B cell (primary cell): ENCODE measurements at regions not wholly inside any gene's neighbourhood (a gene's known extent, or its start where the extent isn't known, plus 50 kb on each side); places are given as distances from the start of the nearest gene placed in this dataset.

Experiments used
- ATAC-seq: fragments of 200-7000 bp; cut with Tn5 transposase; one replicate; pipeline ENCODE4 v1.10.0; 2021; ENCODE audit warnings: low read depth, mild to moderate bottlenecking, moderate number of reproducible peaks, moderate library complexity
- CTCF ChIA-PET: fragments of 350-600 bp; sonication (Branson Sonifier 250); formaldehyde crosslinking; loops from one replicate; lab custom pipeline; 2021; ENCODE audit warnings: antibody characterized with exemption, inconsistent platforms; lab: Charles Lee
- POLR2A ChIA-PET: fragments of 350-600 bp; sonication (Branson Sonifier 250); formaldehyde crosslinking; loops from one replicate; lab custom pipeline; 2021; ENCODE audit warnings: antibody characterized with exemption; lab: Charles Lee
- DNase-seq: peaks from one replicate; pipeline ENCODE4 v3.0.0; 2013
- H2AFZ ChIP-seq: 2 replicates; pipeline ENCODE4 v1.6.1; 2012; ENCODE audit warnings: mild to moderate bottlenecking, low read depth, low read length; ENCODE audit not compliant: insufficient read depth, poor library complexity, severe bottlenecking
- H3K27ac ChIP-seq, 2 donors: 1 replicate in 1 of 2; 2 replicates in 1 of 2; pipeline ENCODE4 v1.5.1; 2012 to 2013; ENCODE audit warnings: low read length in 2 of 2, mild to moderate bottlenecking in 2 of 2, moderate library complexity in 1 of 2
- H3K27me3 ChIP-seq, 4 experiments: fragments of 200-600 bp in 1 of 4; sonication (generic) in 1 of 4; replicated peaks in 1 of 4; 1 replicate in 2 of 4; 2 replicates in 2 of 4; pipeline versions ENCODE4 v1.6.1 to v1.7.0; 2013 to 2016; ENCODE audit warnings: low read length in 3 of 4, mild to moderate bottlenecking in 2 of 4, mixed read lengths in 1 of 4, moderate library complexity in 1 of 4; ENCODE audit not compliant: insufficient read depth in 4 of 4, control insufficient read depth in 3 of 4; ENCODE audit errors: control extremely low read depth in 1 of 4
- H3K36me3 ChIP-seq, 2 experiments: replicated peaks in 1 of 2; 1 replicate in 1 of 2; 2 replicates in 1 of 2; pipeline versions ENCODE4 v1.6.1 to v1.7.1; 2013; ENCODE audit warnings: low read length in 1 of 2; ENCODE audit not compliant: insufficient read depth in 2 of 2, control insufficient read depth in 1 of 2; ENCODE audit errors: control extremely low read depth in 1 of 2, extremely low read depth in 1 of 2
- H3K4me1 ChIP-seq, 2 donors: fragments of 200-600 bp in 1 of 2; sonication (generic) in 1 of 2; 1 replicate in 1 of 2; 2 replicates in 1 of 2; pipeline versions ENCODE4 v1.5.1 to v1.6.1; 2013 to 2017; ENCODE audit warnings: low read length in 2 of 2; ENCODE audit not compliant: control insufficient read depth in 2 of 2, insufficient read depth in 2 of 2
- H3K4me2 ChIP-seq: replicated peaks from 2 replicates; pipeline ENCODE3; 2012; ENCODE audit warnings: mild to moderate bottlenecking, low read depth, low read length; ENCODE audit not compliant: poor library complexity, severe bottlenecking
- H3K4me3 ChIP-seq, 5 experiments: fragments of 200-600 bp in 1 of 5; sonication (generic) in 1 of 5; 1 replicate in 3 of 5; 2 replicates in 2 of 5; pipeline versions ENCODE4 v1.5.1 to v1.7.0; 2011 to 2016; ENCODE audit warnings: low read length in 4 of 5, mild to moderate bottlenecking in 4 of 5, low read depth in 2 of 5, control low read depth in 1 of 5, moderate library complexity in 1 of 5; ENCODE audit not compliant: insufficient read depth in 1 of 5; ENCODE audit errors: control extremely low read depth in 1 of 5, extremely low read depth in 1 of 5
- H3K79me2 ChIP-seq: fragments of 200-600 bp; sonication (generic); one replicate; pipeline ENCODE4 v1.6.0; 2016; ENCODE audit warnings: low read length; ENCODE audit not compliant: control insufficient read depth, insufficient read depth
- H3K9ac ChIP-seq: fragments of 200-600 bp; sonication (generic); 2 replicates; pipeline ENCODE4 v1.6.1; 2017; ENCODE audit warnings: mild to moderate bottlenecking, low read length, moderate library complexity
- H3K9me3 ChIP-seq, 3 donors: one replicate each; pipeline versions ENCODE4 v1.6.1 to v1.7.1; 2013; ENCODE audit warnings: low read length in 2 of 3; ENCODE audit not compliant: control insufficient read depth in 2 of 3, insufficient read depth in 1 of 3; ENCODE audit errors: control extremely low read depth in 1 of 3
- H4K20me1 ChIP-seq: 2 replicates; pipeline ENCODE4 v1.6.0; 2012; ENCODE audit warnings: mild to moderate bottlenecking, low read length; ENCODE audit not compliant: insufficient read depth, control insufficient read depth, poor library complexity, severe bottlenecking
- H3K27ac Mint-ChIP-seq: one replicate; pipeline ENCODE4 v1.8.0; 2021; ENCODE audit warnings: mixed read lengths
- H3K27me3 Mint-ChIP-seq: one replicate; pipeline ENCODE4 v1.8.0; 2021; ENCODE audit warnings: mixed read lengths
- H3K4me1 Mint-ChIP-seq: one replicate; pipeline ENCODE4 v1.8.0; 2021; ENCODE audit warnings: mixed read lengths
- H3K4me3 Mint-ChIP-seq: one replicate; pipeline ENCODE4 v1.8.0; 2021; ENCODE audit warnings: mixed read lengths
- H3K9me3 Mint-ChIP-seq: one replicate; pipeline ENCODE4 v1.8.0; 2022; ENCODE audit warnings: mixed read lengths; ENCODE audit not compliant: insufficient read depth
- CTCF ChIP-seq: fragments of 200-600 bp; IDR thresholded peaks from one replicate; pipeline ENCODE4 v1.8.0; 2022; ENCODE audit warnings: antibody characterized with exemption, mild to moderate bottlenecking
- EZH2 ChIP-seq: IDR thresholded peaks from 2 replicates; pipeline ENCODE4 v1.6.1; 2012; ENCODE audit warnings: borderline replicate concordance, low read depth, mild to moderate bottlenecking, moderate library complexity, low read length; ENCODE audit not compliant: insufficient read depth, poor library complexity, severe bottlenecking
- WGBS: methylation state at CpG from one replicate; pipeline ENCODE4 v1.1.5; 2013; ENCODE audit warnings: missing lambda C conversion rate; ENCODE audit not compliant: insufficient coverage; 5-methylcytosine and 5-hydroxymethylcytosine counted together
- intact Hi-C: fragments of 100-400 bp; cut with micrococcal nuclease; formaldehyde crosslinking; loops from one replicate; pipeline ENCODE4 v1.10.0; 2022

- DNase-seq = no peak
- H3K27ac ChIP-seq = no peak overlapping the region
- no peak overlapping the region for H3K9ac ChIP-seq
- WGBS = 84% methylated on average over 25 of the region's 27 CpGs
- no peak for ATAC-seq
- no peaks in the 10 kb centered on the region for H3K9me3 ChIP-seq
- Mint-ChIP-seq H3K9me3 (no peaks in the 10 kb centered on the region), H3K4me1 (no peaks in the 10 kb centered on the region), H3K4me3 (no peak overlapping the region), H3K27ac (no peak overlapping the region), H3K27me3 (peaks cover 6% of the 10 kb centered on the region)
- intact Hi-C loops = no loop called here
- ChIA-PET POLR2A (no interaction called here), CTCF (no interaction called here)
- no peaks in the 10 kb centered on the region for H3K27me3 ChIP-seq
- H3K4me3 ChIP-seq = no peak overlapping the region
- no peaks in the 10 kb centered on the region for H3K79me2 ChIP-seq
- no peak overlapping the region for H3K4me2 ChIP-seq
- H4K20me1 ChIP-seq = no peaks in the 10 kb centered on the region
- H2AFZ ChIP-seq = no peak overlapping the region
- H3K36me3 ChIP-seq = no peaks in the 10 kb centered on the region
- H3K4me1 ChIP-seq = no peaks in the 10 kb centered on the region
- no peak for TF ChIP-seq CTCF
- TF ChIP-seq EZH2 = no peak
Measured at GRCh38 chr2:129318581-129319421, 660.7 kb upstream of the RAB6C start.

- no peaks in the 10 kb centered on the region for H3K9me3 Mint-ChIP-seq
- Histone ChIP-seq H3K4me3 (no peak overlapping the region), H4K20me1 (no peaks in the 10 kb centered on the region), H3K4me1 (no peaks in the 10 kb centered on the region), H3K27me3 (no peaks in the 10 kb centered on the region), H3K9ac (no peak overlapping the region), H3K9me3 (no peaks in the 10 kb centered on the region), H2AFZ (no peak overlapping the region), H3K4me2 (no peak overlapping the region), H3K79me2 (no peaks in the 10 kb centered on the region), H3K36me3 (no peaks in the 10 kb centered on the region), H3K27ac (no peak overlapping the region)
- H3K27me3 Mint-ChIP-seq = peaks cover 6% of the 10 kb centered on the region
- DNase-seq (no peak), ATAC-seq (no peak)
- CTCF ChIA-PET = no interaction called here
- POLR2A ChIA-PET = no interaction called here
- intact Hi-C loops = no loop called here
- H3K4me1 Mint-ChIP-seq = no peaks in the 10 kb centered on the region
- H3K4me3 Mint-ChIP-seq = no peak overlapping the region
- TF ChIP-seq EZH2 (no peak), CTCF (no peak)
- no peak overlapping the region for H3K27ac Mint-ChIP-seq
- WGBS = 88% methylated on average over 3 of the region's 7 CpGs
Measured at GRCh38 chr2:129319422-129319717, 660.1 kb upstream of the RAB6C start.
